ENCODE measurements at regions not wholly inside any gene's neighbourhood (a gene's known extent, or its start where the extent isn't known, plus 50 kb on each side); places are given as distances from the start of the nearest gene placed in this dataset.
"Not testable (repeated sequence)": the region's sequence is repeated elsewhere in the genome, so short reads cannot be mapped to it uniquely, and the experiment has no call there.

DNA sequence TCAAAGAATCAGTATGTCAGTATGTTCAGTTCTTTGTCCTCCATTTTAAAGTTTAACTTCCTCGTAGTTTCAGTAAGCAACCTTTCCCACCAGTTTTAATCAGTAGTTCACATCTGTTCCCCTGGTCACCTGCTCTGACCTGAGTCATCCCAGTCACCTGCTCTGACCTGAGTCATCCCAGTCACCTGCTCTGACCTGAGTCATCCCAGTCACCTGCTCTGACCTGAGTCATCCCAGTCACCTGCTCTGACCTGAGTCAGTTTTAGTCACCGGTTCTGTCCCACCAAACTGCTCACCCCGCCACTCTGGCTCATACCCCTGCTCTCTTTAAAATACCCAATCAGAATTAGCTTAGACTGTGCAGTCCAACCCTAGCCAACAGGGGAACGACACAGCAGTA is 180.1 kb upstream of the CNTN6 start:
- not testable (repeated sequence) for TF ChIP-seq CTCF (IDR thresholded peaks at IDR 0.05; ENCODE audit: poor library complexity); EZH2 (IDR thresholded peaks at IDR 0.05; ENCODE audit: borderline replicate concordance); EZH2phosphoT487 (IDR thresholded peaks at IDR 0.05; ENCODE audit: low read depth, severe bottlenecking, unreplicated experiment)
